H9 (cell line): ENCODE measurements at regions not wholly inside any gene's neighbourhood (a gene's known extent, or its start where the extent isn't known, plus 50 kb on each side); places are given as distances from the start of the nearest gene placed in this dataset.

Experiments
- DNase-seq: peaks from one replicate; pipeline ENCODE4 v3.0.0-alpha.2; 2017
- H2AFZ ChIP-seq: one replicate; pipeline ENCODE4 v1.6.1; 2013; ENCODE audit warnings: mild to moderate bottlenecking, low read length, control low read depth, moderate library complexity
- H2AK5ac ChIP-seq: 2 replicates; pipeline ENCODE4 v1.6.1; 2013; ENCODE audit warnings: low read length, control low read depth, mixed read lengths; ENCODE audit not compliant: insufficient read length
- H2BK120ac ChIP-seq: one replicate; pipeline ENCODE4 v1.6.1; 2013; ENCODE audit warnings: low read depth, mild to moderate bottlenecking, low read length, control low read depth, inconsistent platforms; ENCODE audit not compliant: poor library complexity, severe bottlenecking
- H2BK12ac ChIP-seq: 2 replicates; pipeline ENCODE4 v1.6.1; 2013; ENCODE audit warnings: low read length, control low read depth, mixed read lengths, low read depth; ENCODE audit not compliant: insufficient read length
- H2BK15ac ChIP-seq: 2 replicates; pipeline ENCODE4 v1.6.1; 2013; ENCODE audit warnings: low read depth, low read length, control low read depth
- H2BK20ac ChIP-seq: one replicate; pipeline ENCODE4 v1.6.1; 2013; ENCODE audit warnings: low read depth, mild to moderate bottlenecking, low read length, control low read depth, inconsistent platforms; ENCODE audit not compliant: poor library complexity, severe bottlenecking
- H2BK5ac ChIP-seq: 2 replicates; pipeline ENCODE4 v1.6.1; 2013; ENCODE audit warnings: low read length, control low read depth, mixed read lengths; ENCODE audit not compliant: insufficient read length
- H3K14ac ChIP-seq: 2 replicates; pipeline ENCODE4 v1.6.1; 2013; ENCODE audit warnings: low read length, control low read depth; ENCODE audit not compliant: insufficient read depth
- H3K18ac ChIP-seq: 2 replicates; pipeline ENCODE4 v1.6.1; 2013; ENCODE audit warnings: low read depth, mild to moderate bottlenecking, mixed read lengths, low read length, control low read depth; ENCODE audit not compliant: insufficient read length
- H3K23ac ChIP-seq: 2 replicates; pipeline ENCODE4 v1.6.1; 2013; ENCODE audit warnings: low read length, control low read depth, mixed read lengths, low read depth; ENCODE audit not compliant: insufficient read length
- H3K23me2 ChIP-seq: 2 replicates; pipeline ENCODE4 v1.6.1; 2013; ENCODE audit warnings: low read depth, mild to moderate bottlenecking, mixed read lengths, low read length, control low read depth; ENCODE audit not compliant: insufficient read length, poor library complexity, severe bottlenecking
- H3K27ac ChIP-seq: 2 replicates; pipeline ENCODE4 v1.5.1; 2013; ENCODE audit warnings: low read length, control low read depth, mixed read lengths, low read depth; ENCODE audit not compliant: insufficient read length
- H3K27me3 ChIP-seq: 2 replicates; pipeline ENCODE4 v1.6.1; 2013; ENCODE audit warnings: low read length, control low read depth, inconsistent platforms; ENCODE audit not compliant: insufficient read depth
- H3K4ac ChIP-seq: 2 replicates; pipeline ENCODE4 v1.6.1; 2013; ENCODE audit warnings: low read depth, mild to moderate bottlenecking, control low read depth, inconsistent platforms, low read length, moderate library complexity
- H3K4me1 ChIP-seq: 2 replicates; pipeline ENCODE4 v1.6.1; 2013; ENCODE audit warnings: low read length, control low read depth, inconsistent platforms; ENCODE audit not compliant: insufficient read depth
- H3K4me2 ChIP-seq: 2 replicates; pipeline ENCODE4 v1.6.1; 2013; ENCODE audit warnings: low read length, control low read depth, mixed read lengths; ENCODE audit not compliant: insufficient read length, insufficient read depth
- H3K56ac ChIP-seq: 2 replicates; pipeline ENCODE4 v1.6.1; 2013; ENCODE audit warnings: low read depth, mild to moderate bottlenecking, mixed read lengths, low read length, control low read depth; ENCODE audit not compliant: insufficient read length
- H3K79me1 ChIP-seq: 2 replicates; pipeline ENCODE4 v1.6.1; 2013; ENCODE audit warnings: low read depth, mild to moderate bottlenecking, moderate library complexity, low read length, control low read depth, inconsistent platforms; ENCODE audit not compliant: insufficient read depth, poor library complexity, severe bottlenecking
- H3K79me2 ChIP-seq: 2 replicates; pipeline ENCODE4 v1.6.1; 2013; ENCODE audit warnings: low read length, control low read depth, inconsistent platforms; ENCODE audit not compliant: insufficient read depth
- H3K9ac ChIP-seq: 2 replicates; pipeline ENCODE4 v1.6.1; 2013; ENCODE audit warnings: low read length, control low read depth, mixed read lengths; ENCODE audit not compliant: insufficient read length; ENCODE audit errors: extremely low read depth
- H3K9me3 ChIP-seq: one replicate; pipeline ENCODE4 v1.6.1; 2013; ENCODE audit warnings: low read depth, low read length, inconsistent platforms; ENCODE audit not compliant: control insufficient read depth
- H3T11ph ChIP-seq: one replicate; pipeline ENCODE4 v1.6.1; 2013; ENCODE audit warnings: mild to moderate bottlenecking, low read length, control low read depth, inconsistent platforms
- H4K20me1 ChIP-seq: one replicate; pipeline ENCODE4 v1.6.1; 2013; ENCODE audit not compliant: control insufficient read depth, insufficient read length, insufficient read depth
- H4K5ac ChIP-seq: 2 replicates; pipeline ENCODE4 v1.6.1; 2013; ENCODE audit warnings: low read depth, mild to moderate bottlenecking, mixed read lengths, low read length, control low read depth; ENCODE audit not compliant: insufficient read length
- H4K8ac ChIP-seq: replicated peaks from 2 replicates; pipeline ENCODE4 v1.6.1; 2013; ENCODE audit warnings: low read length, control low read depth, mixed read lengths, low read depth; ENCODE audit not compliant: insufficient read length
- H4K91ac ChIP-seq: 2 replicates; pipeline ENCODE4 v1.6.1; 2013; ENCODE audit warnings: low read depth, mild to moderate bottlenecking, moderate library complexity, mixed read lengths, low read length, control low read depth; ENCODE audit not compliant: insufficient read length
- H3K27ac Mint-ChIP-seq, 3 experiments: 2 replicates in 2 of 3; 3 replicates in 1 of 3; pipeline ENCODE4 v1.8.0; 2020 to 2021; ENCODE audit warnings: mixed read lengths in 3 of 3, mild to moderate bottlenecking in 1 of 3, moderate library complexity in 1 of 3
- H3K27me3 Mint-ChIP-seq: 2 replicates; pipeline ENCODE4 v1.8.0; 2021; ENCODE audit warnings: low read depth, mild to moderate bottlenecking, moderate library complexity, mixed read lengths
- H3K36me3 Mint-ChIP-seq, 3 experiments: 2 replicates in 2 of 3; 3 replicates in 1 of 3; pipeline ENCODE4 v1.8.0; 2020 to 2021; ENCODE audit warnings: low read depth in 3 of 3, mixed read lengths in 3 of 3; ENCODE audit not compliant: insufficient read depth in 1 of 3
- H3K4me1 Mint-ChIP-seq, 2 experiments: 2 replicates each; pipeline ENCODE4 v1.8.0; 2020; ENCODE audit warnings: mixed read lengths in 2 of 2
- H3K4me3 Mint-ChIP-seq, 2 experiments: 2 replicates in 1 of 2; 3 replicates in 1 of 2; pipeline ENCODE4 v1.8.0; 2020 to 2021; ENCODE audit warnings: mild to moderate bottlenecking in 2 of 2, mixed read lengths in 2 of 2, moderate library complexity in 1 of 2
- H3K9me3 Mint-ChIP-seq, 2 experiments: 2 replicates in 1 of 2; 3 replicates in 1 of 2; pipeline ENCODE4 v1.8.0; 2020; ENCODE audit warnings: mild to moderate bottlenecking in 2 of 2, mixed read lengths in 2 of 2, moderate library complexity in 1 of 2
- WGBS: extraction: QIAGEN DNeasy Blood & Tissue Kit; methylation state at CpG from one replicate; pipeline ENCODE4 v1.1.7; 2013; ENCODE audit warnings: missing lambda C conversion rate, low lambda C conversion rate, mixed read lengths; ENCODE audit not compliant: insufficient read length; ENCODE audit errors: extremely low coverage; 5-methylcytosine and 5-hydroxymethylcytosine counted together
- TF ChIP-seq, protein P1 (sequence below): fragments of 200-600 bp; sonication (generic); conservative IDR thresholded peaks from 3 replicates; pipeline ENCODE4 v1.8.0; 2021; ENCODE audit warnings: antibody characterized with exemption, mild to moderate bottlenecking

DNA sequence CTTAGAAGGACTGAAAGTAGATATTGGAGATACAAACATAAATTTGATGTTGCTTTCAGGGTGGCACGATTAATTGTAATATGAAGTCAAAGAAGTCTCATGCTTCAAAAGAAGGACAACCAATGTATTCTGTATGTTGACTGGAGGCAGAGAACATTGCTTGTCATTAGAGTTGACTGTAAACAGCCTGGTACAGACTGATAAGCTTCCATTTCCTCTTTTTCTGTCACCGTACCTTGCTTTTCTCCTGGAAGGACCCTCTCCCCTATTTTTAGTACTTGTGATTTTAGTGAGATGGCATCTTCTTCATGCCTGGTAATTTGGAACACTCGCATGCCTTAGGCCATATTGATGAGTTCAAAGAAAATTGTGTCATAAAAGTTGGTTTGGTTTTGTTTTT, 809.4 kb downstream of the PRELID2 start:
- H3K4me2 ChIP-seq = no peak overlapping the region
- WGBS = no CpG with 5 or more reads among the region's 3 CpGs
- H3K56ac ChIP-seq = no peak overlapping the region
- H4K5ac ChIP-seq = no peak overlapping the region
- no peak overlapping the region for H2AK5ac ChIP-seq
- no peak overlapping the region for H2BK120ac ChIP-seq
- no peak overlapping the region for H3K23ac ChIP-seq
- Mint-ChIP-seq H3K27ac (no peak overlapping the region), H3K4me3 (no peak overlapping the region), H3K36me3 (no peaks in the 10 kb centered on the region), H3K9me3 (no peaks in the 10 kb centered on the region), H3K4me1 (peaks cover 9% of the 10 kb centered on the region in 2 experiments), H3K27me3 (no peaks in the 10 kb centered on the region)
- H4K91ac ChIP-seq = no peak overlapping the region
- H3K9ac ChIP-seq = no peak overlapping the region
- TF ChIP-seq, protein P1, sequence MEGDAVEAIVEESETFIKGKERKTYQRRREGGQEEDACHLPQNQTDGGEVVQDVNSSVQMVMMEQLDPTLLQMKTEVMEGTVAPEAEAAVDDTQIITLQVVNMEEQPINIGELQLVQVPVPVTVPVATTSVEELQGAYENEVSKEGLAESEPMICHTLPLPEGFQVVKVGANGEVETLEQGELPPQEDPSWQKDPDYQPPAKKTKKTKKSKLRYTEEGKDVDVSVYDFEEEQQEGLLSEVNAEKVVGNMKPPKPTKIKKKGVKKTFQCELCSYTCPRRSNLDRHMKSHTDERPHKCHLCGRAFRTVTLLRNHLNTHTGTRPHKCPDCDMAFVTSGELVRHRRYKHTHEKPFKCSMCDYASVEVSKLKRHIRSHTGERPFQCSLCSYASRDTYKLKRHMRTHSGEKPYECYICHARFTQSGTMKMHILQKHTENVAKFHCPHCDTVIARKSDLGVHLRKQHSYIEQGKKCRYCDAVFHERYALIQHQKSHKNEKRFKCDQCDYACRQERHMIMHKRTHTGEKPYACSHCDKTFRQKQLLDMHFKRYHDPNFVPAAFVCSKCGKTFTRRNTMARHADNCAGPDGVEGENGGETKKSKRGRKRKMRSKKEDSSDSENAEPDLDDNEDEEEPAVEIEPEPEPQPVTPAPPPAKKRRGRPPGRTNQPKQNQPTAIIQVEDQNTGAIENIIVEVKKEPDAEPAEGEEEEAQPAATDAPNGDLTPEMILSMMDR = no peak
- H2BK12ac ChIP-seq = no peak overlapping the region
- H2BK5ac ChIP-seq = no peak overlapping the region
- 0 out of 2 replicates have a peak, but pooled peaks cover 2% of the 10 kb centered on the region for H3K27me3 ChIP-seq
- H3K4ac ChIP-seq = no peak overlapping the region
- DNase-seq = no peak
- H4K8ac ChIP-seq = no peak overlapping the region
- H2BK20ac ChIP-seq = no peak overlapping the region
- H2AFZ ChIP-seq = no peak overlapping the region
- no peaks in the 10 kb centered on the region for H3K4me1 ChIP-seq
- no peaks in the 10 kb centered on the region for H3K23me2 ChIP-seq
- H3K14ac ChIP-seq = no peak overlapping the region
- no peaks in the 10 kb centered on the region for H3K79me1 ChIP-seq
- H3T11ph ChIP-seq = no peak overlapping the region
- no peaks in the 10 kb centered on the region for H3K79me2 ChIP-seq
- H3K18ac ChIP-seq = no peak overlapping the region
- H3K27ac ChIP-seq = no peak overlapping the region
- no peaks in the 10 kb centered on the region for H4K20me1 ChIP-seq
- no peaks in the 10 kb centered on the region for H3K9me3 ChIP-seq
- no peak overlapping the region for H2BK15ac ChIP-seq
